ENCODE measurements at regions not wholly inside any gene's neighbourhood (a gene's known extent, or its start where the extent isn't known, plus 50 kb on each side); places are given as distances from the start of the nearest gene placed in this dataset.

- no peak for ATAC-seq
Observed at GRCh38 chr11:8321876-8322275, 58.2 kb upstream of the LMO1 start.

DNA sequence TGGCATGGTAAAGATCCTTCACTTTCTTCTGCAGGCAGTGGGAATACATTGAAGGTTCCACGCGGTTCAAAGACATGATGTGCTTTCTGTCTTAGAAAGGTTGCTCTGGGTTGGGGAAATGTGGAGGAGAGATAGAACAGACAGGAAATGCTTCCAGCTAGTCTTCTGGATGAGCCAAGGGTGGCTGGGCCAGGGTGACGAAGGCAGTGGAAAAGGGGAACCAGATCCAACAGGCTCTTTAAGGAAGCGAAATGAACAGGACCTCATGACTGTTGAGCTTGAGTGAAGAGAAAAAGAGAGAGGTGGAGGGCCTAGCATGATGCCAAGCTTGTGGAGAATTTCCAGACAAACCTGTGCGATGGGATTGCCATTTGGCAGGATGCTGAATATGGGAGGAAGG lies 56.4 kb upstream of the LMO1 start:
- ATAC-seq = no peak

DNA sequence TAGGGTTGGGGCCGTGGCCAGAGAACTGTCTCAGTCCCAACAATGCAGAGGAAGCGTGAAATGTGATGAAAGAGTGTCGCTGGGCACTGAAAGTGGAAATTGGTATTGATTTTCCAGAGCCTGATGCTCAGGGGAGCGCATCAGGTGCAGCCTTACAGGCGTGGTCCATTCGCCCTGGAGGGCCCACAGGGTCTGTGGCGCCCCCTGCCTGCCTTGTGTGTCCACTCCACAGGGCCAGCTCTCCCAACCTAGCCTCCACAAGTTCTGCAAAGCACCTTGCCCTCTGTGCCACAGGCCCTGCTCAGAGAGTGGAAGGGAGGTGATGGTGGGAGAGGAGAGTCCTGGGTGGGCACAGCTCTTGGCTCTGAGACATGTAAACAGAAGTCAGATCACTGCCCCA lies 54.9 kb upstream of the LMO1 start:
- no peak for ATAC-seq

DNA sequence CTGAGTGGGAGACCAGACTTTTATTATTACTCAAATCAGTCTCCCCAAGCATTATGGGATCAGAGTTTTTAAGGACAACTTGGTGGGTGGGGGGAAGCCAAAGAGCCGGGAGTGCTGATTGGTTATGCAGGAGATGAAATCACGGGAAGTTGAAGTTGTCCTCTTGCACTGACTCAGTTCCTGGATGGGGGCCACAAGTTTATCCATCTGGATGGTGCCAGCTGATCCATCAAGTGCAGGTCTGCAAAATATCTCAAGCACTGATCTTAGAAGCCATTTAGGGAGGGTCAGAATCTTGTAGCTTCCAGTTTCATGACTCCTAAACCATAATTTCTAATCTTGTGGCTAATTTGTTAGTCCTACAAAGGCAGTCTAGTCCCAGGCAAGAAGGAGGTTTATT lies 53.5 kb upstream of the LMO1 start:
- ATAC-seq = no peak

DNA sequence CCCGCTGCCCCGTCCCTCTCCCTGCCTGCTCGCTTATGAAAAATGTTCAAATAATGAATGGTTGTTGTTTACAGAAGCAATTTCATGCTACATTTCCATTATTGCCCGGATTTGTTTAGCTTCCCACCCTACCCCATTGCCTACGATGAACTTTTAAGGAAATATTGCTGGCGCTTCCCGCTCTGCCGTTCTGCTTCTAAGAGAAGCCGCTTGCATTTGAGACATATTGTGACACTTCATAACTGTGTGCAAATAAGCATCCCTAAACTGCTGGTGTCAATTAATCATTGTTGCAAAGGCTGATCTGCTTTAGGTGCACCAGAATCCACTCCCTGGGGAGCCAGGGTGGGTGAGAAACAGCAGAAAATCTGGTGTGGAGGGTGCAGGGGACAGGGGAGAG lies 52.3 kb upstream of the LMO1 start:
- ATAC-seq = no peak

DNA sequence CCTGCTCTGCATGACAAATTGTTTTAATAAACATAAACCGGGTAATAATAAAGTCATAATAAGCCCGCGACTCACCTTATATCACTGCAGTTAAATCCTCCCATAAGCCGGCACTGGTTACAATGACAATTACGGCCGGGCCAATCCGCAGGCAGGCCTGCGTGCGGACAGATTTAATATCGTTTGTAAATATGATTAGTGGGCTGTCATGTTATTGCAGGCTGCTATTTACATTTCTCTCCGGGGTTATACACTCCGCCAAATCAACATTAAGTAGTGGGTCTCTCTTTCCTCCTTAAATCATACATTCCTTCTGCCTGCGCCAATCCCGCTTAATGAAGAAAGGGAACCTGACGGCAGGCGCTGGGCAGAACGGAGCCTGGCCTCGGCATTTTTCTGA lies 51.8 kb upstream of the LMO1 start:
- ATAC-seq = no peak

- no peak for ATAC-seq
Observed at GRCh38 chr11:8314916-8315315, 51.2 kb upstream of the LMO1 start.

DNA sequence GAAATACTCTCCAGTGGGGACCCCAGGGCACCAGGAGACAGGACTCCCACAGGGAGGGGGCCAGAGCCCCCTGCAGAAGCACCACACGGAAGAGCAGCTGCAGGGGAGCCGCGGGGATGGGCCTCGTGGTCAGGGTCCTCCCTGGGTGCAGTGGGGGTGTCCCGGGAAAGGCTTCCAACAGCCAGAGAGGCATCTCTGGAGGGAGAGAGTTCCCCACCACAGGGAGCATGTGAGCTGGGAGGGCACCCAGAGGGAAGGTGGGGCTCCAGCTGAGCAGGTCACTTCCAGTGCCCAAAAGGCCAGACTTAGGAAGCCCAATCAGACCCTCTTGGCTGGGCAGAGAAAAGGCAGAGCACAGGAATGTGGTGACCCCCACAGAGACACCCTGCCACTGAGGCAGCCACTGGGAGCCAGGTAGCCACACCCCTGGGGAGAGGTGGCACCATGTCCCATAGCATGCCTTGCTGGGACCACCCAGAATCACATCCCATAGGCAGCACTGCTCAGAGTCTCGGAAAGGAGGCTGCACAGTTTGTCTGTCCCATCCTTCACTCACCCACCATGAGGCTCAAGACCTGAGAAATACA lies 49.9 kb upstream of the LMO1 start:
- ATAC-seq = no peak
